Cardiac muscle cell (in vitro differentiated cells and primary cell): ENCODE measurements at regions not wholly inside any gene's neighbourhood (a gene's known extent, or its start where the extent isn't known, plus 50 kb on each side); places are given as distances from the start of the nearest gene placed in this dataset.

Source experiments
- DNase-seq, 2 donors: peaks; one replicate each; pipeline versions ENCODE4 v3.0.0 to v3.0.0-alpha.2; 2010 to 2017; ENCODE audit warnings: low read depth in 1 of 2, low spot score in 1 of 2
- H3K27ac ChIP-seq: fragments of 200-600 bp; sonication (generic); 2 replicates; pipeline ENCODE4 v1.5.1; 2016
- H3K27me3 ChIP-seq: fragments of 200-600 bp; sonication (generic); 2 replicates; pipeline ENCODE4 v1.6.0; 2016; ENCODE audit warnings: control low read depth
- H3K36me3 ChIP-seq: fragments of 200-600 bp; sonication (generic); 2 replicates; pipeline ENCODE4 v1.5.1; 2016; ENCODE audit warnings: control low read depth
- H3K4me1 ChIP-seq: fragments of 200-600 bp; sonication (generic); 2 replicates; pipeline ENCODE4 v1.8.1; 2017; ENCODE audit warnings: low read depth, mild to moderate bottlenecking, mixed run types
- H3K4me3 ChIP-seq: fragments of 200-600 bp; sonication (generic); 2 replicates; pipeline ENCODE4 v1.5.1; 2016; ENCODE audit warnings: mild to moderate bottlenecking
- H3K9me3 ChIP-seq: fragments of 200-600 bp; sonication (generic); 2 replicates; pipeline ENCODE4 v1.5.1; 2017; ENCODE audit warnings: low read depth, mild to moderate bottlenecking, control low read depth
- CTCF ChIP-seq: IDR thresholded peaks from 2 replicates; pipeline ENCODE4 v1.5.1; 2012; ENCODE audit warnings: low read depth, mild to moderate bottlenecking, low read length

- Histone ChIP-seq H3K9me3 (no peaks in the 10 kb centered on the region), H3K27me3 (no peaks in the 10 kb centered on the region), H3K36me3 (no peaks in the 10 kb centered on the region), H3K27ac (no peak overlapping the region), H3K4me1 (no peaks in the 10 kb centered on the region), H3K4me3 (no peak overlapping the region)
- TF ChIP-seq CTCF: no peak
- no peak for DNase-seq
Measured at GRCh38 chr2:6031200-6031867, 339.1 kb downstream of the SOX11 start.

GRCh38 chr2:6036211-6036610 is 344.0 kb downstream of the SOX11 start:
- Histone ChIP-seq H3K4me3 (no peak overlapping the region), H3K9me3 (no peaks in the 10 kb centered on the region), H3K27me3 (no peaks in the 10 kb centered on the region), H3K4me1 (no peaks in the 10 kb centered on the region), H3K36me3 (no peaks in the 10 kb centered on the region), H3K27ac (no peak overlapping the region)
- no peak for DNase-seq
- TF ChIP-seq CTCF: no peak

- Histone ChIP-seq H3K9me3 (no peaks in the 10 kb centered on the region), H3K27ac (no peak overlapping the region), H3K27me3 (no peaks in the 10 kb centered on the region), H3K4me3 (no peak overlapping the region), H3K4me1 (no peaks in the 10 kb centered on the region), H3K36me3 (no peaks in the 10 kb centered on the region)
- DNase-seq: no peak
- no peak for TF ChIP-seq CTCF
Measured at GRCh38 chr2:6043238-6043637, 351.1 kb downstream of the SOX11 start.

GRCh38 chr2:6052649-6053048 is 360.5 kb downstream of the SOX11 start:
- Histone ChIP-seq H3K27me3 (no peaks in the 10 kb centered on the region), H3K4me3 (no peak overlapping the region), H3K9me3 (no peaks in the 10 kb centered on the region), H3K27ac (no peak overlapping the region), H3K36me3 (no peaks in the 10 kb centered on the region), H3K4me1 (no peaks in the 10 kb centered on the region)
- DNase-seq: no peak
- no peak for TF ChIP-seq CTCF

GRCh38 chr2:6053743-6054142 is 361.6 kb downstream of the SOX11 start:
- Histone ChIP-seq H3K36me3 (no peaks in the 10 kb centered on the region), H3K9me3 (no peaks in the 10 kb centered on the region), H3K4me3 (no peak overlapping the region), H3K27ac (no peak overlapping the region), H3K27me3 (no peaks in the 10 kb centered on the region), H3K4me1 (no peaks in the 10 kb centered on the region)
- no peak for DNase-seq
- no peak for TF ChIP-seq CTCF
